Globus pallidus (tissue), 1 donor: ENCODE measurements at regions not wholly inside any gene's neighbourhood (a gene's known extent, or its start where the extent isn't known, plus 50 kb on each side); places are given as distances from the start of the nearest gene placed in this dataset.
"Not testable (repeated sequence)": the region's sequence is repeated elsewhere in the genome, so short reads cannot be mapped to it uniquely, and the experiment has no call there.

Experiments used
- DNase-seq: peaks from one replicate; pipeline ENCODE4 v3.0.0-alpha.2; 2015; ENCODE audit warnings: low spot score

DNA sequence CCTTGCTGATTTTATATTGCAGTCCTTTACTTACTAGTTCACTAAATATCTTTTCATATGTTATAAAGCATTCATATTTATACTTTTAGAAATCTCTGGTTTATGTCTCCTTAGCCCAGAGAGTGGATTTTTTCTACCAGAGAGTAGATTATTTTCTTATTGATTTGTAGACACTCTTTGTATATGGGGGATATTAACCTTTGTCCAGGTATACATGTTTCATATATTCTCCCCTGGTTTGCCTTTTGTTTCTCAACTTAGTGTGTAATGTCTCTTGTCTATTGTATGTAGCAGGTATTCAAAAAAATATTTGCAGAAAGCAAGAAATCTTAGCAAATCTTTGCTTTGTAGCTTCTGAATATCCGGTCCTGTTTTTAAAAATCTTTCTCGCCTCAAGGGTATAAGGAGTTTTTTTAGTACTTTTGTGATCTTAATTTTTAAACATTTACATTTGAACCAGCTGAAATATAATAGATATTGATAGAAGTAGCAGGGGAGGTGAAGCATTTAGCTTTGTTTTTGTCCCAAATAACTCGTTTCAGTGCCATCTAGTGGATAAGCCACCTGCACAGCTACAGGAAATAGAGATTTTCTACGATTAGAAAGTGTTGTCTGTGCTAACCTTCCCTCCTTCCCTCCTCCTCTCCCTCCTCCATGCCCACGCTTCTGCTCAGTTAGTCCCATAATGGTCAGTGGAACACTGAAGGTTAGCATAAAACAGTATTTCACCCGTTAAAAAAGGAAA, 97.0 kb downstream of the PHETA1 start:
- no peak for DNase-seq

DNA sequence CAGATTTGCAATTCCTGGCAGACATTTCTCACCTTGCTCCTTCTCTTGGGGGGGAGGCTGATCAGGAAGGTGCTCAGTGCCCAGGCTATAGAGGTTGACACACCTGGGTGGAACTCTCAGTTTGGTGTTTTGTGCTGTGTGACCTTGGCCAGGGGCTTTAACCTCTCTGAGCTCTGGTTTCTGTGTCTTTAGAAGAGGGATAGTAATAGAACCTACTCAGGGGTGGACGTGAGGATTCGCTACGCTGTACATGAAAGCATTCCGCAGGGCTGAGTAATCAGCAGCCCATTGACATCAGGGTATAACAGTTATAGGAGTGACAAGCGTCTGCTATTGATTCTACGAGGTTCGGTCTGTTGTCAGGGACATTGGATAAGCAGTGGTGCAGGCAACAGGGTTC, 98.1 kb downstream of the PHETA1 start:
- no peak for DNase-seq

DNA sequence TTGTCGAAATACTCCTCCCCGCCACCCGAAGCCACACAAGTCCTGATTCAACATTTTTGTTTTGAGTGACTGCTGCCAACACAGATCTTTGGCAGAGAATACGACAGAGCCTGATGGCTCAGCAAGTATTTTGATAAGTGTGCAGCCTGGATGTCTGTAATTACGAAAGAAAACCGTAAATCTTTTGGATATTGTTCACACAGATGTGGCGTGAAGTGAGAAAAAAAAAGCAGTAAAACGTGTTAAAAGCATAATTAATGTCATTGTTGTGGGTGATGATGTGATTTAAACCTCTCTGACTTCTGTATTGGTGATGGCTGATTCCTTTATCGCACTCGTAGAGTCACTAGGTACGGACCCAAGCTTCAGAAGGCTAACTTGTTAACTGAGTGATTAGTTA, 98.7 kb downstream of the PHETA1 start:
- DNase-seq: no peak

DNA sequence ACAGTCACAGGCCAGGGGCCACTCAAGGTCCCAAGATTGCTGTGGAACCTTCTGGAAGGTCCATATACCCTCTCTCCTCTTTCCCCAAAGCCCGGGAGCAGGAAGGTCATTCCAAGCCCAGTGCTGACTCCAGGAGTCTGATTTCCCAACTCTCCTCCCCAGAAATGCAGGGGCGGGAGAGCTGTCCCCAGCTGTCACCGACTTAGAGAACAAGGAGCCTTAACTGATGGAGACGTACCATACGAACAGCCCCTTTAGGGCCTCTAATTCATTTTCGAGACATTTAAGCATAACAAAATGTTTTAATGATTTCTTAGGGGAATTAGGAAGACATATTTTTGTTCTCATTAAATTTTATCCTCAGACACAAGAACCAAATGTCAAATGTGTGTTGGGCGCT, 99.2 kb downstream of the PHETA1 start:
- no peak for DNase-seq

DNA sequence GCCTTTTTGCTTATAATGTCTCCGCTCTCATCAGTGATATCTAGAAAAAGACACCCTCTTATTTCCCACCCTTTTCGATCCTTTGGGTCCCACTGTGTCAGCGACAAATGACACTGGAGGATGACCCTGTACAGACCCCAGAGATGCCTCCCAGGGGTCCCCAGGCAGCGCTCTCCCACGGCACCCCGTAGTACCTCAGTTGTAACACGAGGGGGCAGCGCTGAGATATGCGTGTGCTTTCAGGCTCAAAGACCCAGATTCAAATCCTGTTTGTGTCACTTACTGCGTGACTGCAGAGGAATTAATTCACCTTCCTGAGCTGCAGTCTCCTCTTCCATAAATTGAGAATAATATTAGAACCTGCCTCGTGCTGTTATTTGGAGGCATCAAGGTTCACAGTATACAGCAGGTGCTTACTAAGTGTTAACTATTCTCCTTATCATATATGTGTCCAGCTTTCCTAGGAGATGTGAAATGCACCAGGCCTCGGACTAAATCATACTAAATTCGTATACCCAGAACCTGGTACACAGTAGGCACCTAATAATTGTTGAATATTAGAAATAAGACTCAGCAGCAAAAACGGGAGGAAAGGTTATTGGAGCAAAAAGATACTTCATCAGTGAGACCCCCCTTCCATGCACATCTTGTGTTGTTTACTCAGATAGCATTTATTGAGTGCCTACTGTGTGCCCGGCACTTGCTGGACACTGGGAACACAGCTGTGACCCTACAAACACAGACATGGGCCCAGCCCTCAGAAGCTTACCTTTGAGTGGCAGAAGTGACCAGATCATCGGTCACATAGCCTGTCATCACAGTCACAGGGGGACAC, 99.9 kb downstream of the PHETA1 start:
- DNase-seq: no peak

DNA sequence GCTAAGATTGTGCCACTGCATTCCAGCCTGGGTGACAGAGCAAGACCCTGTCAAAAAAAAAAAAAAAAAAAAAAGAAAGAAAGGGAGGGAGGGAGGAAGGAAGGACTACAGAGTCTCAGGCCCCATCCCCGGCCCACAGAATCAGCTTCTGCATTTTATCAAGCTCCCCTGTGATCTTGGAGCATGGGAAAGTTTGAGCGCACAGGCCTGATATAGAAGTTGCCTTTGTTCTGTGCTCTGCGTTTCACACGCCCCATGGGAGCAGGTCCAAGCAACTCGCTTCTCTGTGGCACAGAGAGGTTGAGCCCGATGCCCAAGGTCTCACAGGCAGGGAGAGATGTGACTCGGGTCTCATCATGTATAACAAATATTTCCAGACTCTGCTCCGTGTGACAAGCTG, 101.8 kb downstream of the PHETA1 start:
- no peak for DNase-seq

DNA sequence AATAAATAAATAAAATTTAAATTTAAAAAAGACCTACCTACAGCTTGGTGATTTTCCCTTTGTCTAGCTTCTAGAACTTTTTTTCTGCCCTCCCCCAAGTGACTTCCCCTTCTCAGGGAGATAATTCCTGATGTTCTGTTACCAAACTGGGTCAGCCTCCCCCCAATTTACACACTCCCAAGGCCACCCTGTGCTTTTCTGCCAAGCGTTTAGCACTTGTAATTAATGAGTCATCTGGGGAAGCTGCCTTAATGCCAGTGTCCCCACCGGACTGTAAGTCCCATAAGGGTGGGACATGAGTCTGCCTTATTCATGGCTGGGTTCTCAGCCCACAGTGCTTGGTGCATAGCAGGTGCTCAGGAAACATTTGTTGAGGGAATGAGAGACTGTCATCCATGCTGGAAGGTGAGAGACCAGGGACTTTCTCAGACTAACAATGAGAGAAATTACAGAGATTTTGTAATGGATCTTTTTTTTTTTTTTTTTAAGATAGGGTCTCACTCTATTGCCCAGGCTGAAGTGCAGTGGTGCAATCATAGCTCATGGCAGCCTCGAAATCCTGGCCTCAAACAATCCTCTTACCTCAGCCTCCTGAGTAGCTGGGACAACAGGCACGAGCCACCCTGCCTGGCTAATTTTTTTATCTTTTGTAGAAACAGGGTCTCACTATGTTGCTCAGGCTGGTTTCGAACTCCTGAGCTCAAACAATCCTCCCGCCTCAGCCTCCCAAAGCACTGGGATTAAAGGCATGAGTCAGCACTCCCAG, 106.8 kb downstream of the PHETA1 start:
- no peak for DNase-seq

DNA sequence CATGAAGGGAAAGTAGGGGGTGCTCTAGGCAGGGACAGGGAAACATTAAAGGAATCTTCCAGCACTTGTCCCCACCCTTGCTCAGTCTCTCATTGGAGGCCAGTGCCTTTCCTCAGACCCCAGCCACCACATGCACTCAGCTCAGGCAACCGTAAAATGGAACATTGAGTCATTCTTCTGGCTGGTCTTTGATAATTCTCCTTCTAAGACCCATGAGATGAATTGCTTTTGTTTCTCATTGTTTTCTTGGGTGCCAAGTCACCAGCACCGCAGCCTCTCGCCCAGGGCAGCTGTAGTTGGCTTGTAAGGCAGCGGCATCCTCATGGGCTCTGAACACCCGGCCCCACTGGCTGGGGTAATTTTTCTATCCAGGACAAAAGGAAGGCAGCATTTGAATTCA, 108.2 kb downstream of the PHETA1 start:
- DNase-seq: no peak

DNA sequence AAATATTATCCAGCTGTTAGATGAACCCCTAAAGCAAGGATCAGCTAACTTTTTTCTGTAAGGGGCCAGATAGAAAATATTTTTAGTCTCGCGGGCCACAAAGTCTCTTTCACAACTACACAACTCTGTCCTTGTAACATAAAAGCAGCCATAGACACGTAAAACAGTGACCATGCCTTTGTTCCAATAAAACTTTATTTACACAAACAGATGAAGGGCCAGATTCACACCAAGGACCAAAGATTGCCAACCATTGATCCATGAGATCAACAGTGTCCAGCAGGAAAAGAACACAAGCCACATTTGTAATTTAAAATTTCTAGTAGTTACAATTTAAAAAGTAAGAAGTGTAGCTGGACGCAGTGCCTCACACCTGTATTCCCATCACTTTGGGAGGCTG, 109.7 kb downstream of the PHETA1 start:
- no peak for DNase-seq

DNA sequence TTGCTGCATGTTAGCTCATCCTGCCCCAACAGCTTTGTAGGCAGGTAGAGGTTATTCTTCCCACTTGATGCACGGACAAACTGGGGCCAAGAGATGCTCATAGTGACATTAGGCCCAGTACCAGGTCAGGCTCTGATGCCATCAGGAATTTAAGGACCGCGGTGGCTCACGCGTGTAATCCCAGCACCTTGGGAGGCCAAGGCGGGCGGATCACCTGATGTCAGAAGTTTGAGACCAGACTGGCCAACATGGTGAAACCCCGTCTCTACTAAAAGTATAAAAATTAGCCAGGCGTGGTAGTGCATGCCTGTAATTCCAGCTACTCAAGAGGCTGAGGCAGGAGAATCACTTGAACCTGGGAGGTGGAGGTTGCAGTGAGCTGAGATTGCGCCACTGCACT, 110.8 kb downstream of the PHETA1 start:
- DNase-seq: not testable (repeated sequence)

DNA sequence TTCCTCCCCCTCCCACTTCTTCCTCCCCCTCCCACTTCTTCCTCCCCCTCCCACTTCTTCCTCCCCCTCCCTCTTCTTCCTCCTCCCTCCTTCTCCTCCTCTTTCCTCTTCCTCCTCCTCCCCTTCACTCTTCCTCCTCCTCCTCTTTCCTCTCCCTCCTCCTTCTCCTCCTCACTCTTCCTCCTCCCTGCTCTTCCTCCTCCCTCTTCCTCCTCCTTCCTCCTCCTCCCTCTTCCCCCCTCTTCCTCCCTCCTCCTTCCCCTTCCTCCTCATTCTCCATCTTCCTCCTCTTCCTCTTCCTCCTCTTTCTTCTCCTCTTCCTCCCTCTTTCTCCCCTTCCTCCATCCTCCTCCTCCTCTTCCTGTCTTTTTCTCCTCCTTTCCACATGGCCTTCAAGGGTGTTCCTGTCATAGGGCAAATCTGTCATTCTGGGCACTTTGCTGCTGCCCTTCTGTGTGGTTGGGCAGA, 111.4 kb downstream of the PHETA1 start:
- no peak for DNase-seq

DNA sequence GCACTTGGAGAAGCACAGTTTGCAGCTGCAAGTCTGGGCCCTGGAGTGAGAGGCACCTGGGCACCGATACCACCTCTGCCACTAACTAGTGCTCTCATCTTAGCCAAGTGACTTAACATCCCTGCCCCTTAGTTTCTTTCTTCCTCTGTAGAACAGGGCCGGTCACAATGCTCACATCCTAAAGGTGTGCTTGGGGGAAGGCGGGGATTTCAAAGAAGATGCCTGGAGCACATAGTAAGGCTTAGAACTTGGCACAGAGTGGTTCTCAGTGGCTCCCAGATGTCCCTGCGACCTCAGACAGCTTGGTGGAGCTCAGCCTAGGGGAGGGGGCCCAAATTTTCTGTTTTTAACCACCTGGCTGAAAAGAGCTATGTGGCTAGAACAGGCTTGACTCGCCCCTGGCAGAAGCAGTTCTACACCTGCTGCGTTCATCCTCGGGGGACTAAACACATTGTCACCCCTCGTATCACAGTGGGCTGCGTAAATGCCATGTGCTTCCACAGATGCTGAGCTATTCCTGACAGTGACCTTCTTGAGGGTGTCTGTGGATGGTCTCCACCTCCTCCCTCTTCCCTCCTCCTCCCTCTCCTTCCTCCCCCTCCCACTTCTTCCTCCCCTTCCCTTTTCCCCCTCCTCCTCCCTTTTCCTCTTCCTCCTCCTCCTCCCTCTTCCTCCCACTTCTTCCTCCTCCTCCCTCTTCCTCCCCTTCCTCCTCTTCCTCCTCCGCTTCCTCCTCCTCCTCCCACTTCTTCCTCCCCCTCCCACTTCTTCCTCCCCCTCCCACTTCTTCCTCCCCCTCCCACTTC, 112.1 kb downstream of the PHETA1 start:
- no peak for DNase-seq

DNA sequence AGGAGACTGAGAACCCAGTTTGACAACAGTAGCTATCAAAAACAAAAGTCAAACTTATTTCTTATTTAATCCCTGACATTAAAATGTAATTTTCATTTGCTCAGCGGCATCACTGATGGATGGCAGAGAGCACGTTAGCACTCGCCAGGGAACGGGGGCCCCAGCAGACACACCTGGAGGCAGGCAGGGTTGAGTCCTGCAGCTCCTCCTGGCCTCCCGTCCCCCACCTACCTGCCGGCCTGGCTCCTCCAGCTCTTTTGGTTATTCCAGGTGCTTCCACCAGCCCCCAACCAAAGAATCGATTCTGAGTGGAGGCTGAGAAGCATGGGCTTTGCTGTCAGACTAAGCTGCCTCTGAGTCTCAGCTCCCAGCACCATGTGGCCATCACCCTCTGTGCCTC, 113.6 kb downstream of the PHETA1 start:
- DNase-seq: no peak

DNA sequence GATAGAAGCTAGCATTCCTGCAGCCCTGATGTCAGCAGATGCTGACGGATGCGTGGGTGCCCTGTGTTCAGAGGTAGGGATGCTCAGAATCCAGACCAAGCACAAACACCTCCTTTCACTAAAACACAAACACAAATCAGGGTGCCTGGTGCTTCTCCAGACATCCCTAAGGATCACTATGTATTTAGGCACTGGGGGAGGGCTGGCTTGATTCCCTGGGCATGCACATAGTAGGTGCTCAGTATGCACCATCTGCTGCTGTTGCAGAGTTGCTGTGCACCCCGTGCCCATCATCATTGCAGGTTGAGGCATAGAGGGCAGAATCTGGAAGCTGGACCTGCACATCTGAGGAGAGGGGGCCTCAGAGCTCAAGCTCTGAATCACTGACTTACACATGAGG, 114.8 kb downstream of the PHETA1 start:
- DNase-seq: no peak

DNA sequence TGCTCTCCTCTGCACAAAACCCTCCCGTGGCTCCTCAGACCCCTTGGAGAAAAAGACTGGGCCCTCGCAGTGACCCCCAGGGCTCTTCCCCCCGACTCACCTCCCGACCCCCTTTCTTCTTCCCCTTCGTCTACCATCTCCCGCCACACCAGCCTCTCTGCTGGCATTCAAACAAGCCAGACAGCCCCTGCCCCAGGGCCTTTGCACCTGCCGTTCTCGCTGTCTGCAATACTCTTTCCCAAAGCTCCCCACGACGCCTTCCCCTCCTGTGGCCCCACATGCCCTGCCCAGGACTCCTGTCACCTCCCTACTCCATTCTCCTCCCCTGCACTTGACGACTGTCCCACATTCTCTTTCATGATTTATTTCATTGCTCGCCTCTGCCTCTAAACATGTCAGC, 115.7 kb downstream of the PHETA1 start:
- no peak for DNase-seq

DNA sequence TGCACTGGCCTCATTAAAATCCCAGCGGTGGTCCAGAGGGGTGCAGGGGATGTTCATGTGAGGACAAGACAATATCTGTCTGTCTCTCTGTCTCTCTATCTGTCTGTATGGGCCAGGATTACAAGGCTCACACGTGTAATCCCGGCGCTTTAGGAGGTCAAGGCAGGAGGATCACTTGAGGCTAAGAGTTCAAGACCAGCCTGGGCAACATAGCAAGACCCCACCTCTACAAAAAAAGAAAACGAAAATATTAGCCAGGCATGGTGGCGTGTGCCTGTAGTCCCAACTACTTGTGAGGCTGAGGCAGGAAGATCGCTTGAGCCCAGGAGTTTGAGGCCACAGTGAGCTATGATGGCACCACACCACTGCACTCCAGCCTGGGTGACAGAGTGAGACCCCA, 117.1 kb downstream of the PHETA1 start:
- no peak for DNase-seq

DNA sequence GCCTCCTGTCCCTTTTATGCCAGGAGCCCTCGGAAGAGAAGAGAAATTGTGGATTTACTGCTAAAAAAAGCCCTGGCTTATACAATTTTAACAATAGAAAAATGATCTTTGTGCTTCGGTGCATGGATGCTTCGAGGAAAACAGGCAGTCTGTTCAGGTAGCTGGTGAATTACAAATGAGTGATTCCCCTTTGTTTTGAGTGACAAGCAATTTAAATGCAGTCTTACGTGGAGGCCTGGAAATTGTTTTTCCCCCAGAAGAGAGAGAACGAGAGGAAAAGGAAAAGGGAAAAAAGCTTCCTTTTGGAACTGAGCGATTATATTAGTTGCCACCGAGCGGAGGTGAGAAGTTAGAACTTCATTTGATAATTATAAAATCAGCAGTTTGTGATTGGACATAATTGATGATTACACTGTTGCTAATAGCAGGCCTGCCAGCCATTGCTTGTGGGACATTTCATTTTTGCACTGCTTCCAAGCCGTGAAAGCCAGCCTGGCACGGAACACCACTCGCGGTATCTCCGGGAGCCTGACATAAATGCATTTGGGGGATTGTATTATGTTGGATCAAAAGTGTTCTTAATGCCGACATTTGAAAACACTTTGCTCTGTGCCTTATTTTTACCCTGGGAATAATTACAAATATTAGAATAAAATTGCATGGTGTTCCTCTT, 117.7 kb downstream of the PHETA1 start:
- DNase-seq: no peak

DNA sequence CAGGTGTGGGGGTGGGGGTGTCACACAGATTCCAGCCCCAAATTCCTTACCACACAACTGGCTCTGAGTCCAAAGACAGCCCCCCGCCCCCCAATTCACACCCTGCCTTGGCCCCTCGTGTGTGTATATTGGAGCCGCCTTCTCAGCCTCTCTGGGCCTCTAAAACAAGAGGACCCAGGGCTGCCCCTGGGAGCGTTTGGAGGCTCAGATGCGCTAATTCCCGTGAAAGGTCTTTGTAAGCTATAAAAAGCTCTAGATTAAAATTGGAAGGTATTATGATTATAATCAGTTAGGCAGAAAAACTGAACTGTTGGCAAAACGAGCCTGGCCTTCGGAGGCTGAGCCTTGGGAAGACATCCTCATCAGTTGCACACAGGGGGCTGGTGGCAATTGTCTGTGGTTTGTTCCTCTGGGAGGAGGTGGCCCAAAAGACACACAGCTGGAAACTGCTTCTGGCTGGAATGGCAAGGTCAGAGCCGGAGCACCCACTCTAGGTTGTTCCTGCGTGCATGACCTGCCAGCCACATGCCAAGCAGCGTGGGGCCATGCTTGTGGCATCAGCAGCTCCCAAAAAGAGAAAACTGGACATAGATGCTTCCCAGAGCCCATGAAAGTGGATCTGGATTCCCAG, 118.5 kb downstream of the PHETA1 start:
- no peak for DNase-seq

DNA sequence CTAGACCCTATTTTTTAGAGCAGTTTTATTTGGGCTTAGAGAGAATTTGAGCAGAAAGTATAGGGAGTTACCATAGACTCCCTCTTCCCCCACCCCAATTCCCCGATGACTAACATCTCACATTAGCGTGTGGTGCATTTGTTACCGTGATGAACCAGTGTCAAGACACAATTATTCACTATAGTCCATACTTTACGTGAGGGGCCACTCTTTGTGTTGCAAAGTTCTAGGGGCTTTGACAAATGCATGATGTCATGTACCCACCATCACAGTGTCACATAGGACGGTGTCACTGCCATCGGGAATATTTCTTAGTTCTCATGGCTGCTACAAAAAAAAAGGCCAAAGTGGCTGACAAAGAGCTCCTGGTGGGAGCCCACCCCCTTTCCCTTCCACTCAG, 119.1 kb downstream of the PHETA1 start:
- DNase-seq: no peak

DNA sequence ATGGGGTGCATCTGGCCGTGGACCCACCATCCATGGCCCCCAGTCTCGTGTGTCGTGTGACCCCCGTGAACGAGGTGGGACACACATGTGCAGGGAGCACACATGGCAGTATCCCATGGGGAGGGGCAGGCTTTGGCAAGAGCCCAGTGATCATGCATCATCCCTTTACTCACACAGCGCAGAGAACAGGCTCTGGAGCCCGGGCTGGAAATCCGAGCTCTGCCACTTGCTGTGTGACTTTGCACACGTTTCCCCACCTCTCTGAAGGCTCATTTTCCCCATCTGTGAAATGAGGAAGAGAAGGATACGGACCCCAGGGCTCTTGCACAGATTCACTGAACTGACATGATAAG, 119.9 kb downstream of the PHETA1 start:
- no peak for DNase-seq
